Activated T-helper 1 cell treated with anti-CD3 and anti-CD28 coated beads, Interleukin-2, amount 50 U/mL, for 16 hours (primary cell): ENCODE measurements at regions not wholly inside any gene's neighbourhood (a gene's known extent, or its start where the extent isn't known, plus 50 kb on each side); places are given as distances from the start of the nearest gene placed in this dataset.
"Not testable (repeated sequence)": the region's sequence is repeated elsewhere in the genome, so short reads cannot be mapped to it uniquely, and the experiment has no call there.

Experiments used
- DNase-seq, 2 donors: peaks; one replicate each; pipeline ENCODE4 v3.0.0-alpha.2; 2020; ENCODE audit warnings: low read depth in 1 of 2, low spot score in 1 of 2

GRCh38 chr5:108696951-108697715, 50.6 kb upstream of the FER start:
- no peak for DNase-seq

GRCh38 chr5:108696407-108696806, 51.3 kb upstream of the FER start:
- DNase-seq, result no peak

DNA sequence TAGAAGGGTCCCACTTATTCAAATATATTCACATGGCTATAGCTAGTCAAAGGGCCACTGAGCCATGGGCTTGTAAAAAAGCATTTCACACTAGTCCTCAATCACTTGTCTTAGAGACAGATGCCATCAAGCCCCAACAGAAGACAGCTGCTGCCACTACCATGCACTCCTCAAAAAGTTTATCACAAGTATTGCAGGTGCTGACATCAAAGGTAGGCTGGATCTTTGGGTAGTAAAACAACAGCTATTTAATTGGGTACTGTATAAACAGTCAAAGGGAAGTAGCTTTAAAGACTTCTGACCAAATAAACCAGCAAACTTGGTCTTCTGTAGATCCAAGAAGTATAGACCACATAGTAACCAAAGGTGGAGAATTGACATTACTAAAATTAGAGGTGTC, 59.2 kb upstream of the FER start:
- DNase-seq, result no peak

GRCh38 chr5:108687595-108688200, 60.0 kb upstream of the FER start:
- DNase-seq, result no peak

GRCh38 chr5:108686676-108687075, 61.0 kb upstream of the FER start:
- no peak for DNase-seq

GRCh38 chr5:108685448-108686216, 62.1 kb upstream of the FER start:
- not testable (repeated sequence) for DNase-seq

DNA sequence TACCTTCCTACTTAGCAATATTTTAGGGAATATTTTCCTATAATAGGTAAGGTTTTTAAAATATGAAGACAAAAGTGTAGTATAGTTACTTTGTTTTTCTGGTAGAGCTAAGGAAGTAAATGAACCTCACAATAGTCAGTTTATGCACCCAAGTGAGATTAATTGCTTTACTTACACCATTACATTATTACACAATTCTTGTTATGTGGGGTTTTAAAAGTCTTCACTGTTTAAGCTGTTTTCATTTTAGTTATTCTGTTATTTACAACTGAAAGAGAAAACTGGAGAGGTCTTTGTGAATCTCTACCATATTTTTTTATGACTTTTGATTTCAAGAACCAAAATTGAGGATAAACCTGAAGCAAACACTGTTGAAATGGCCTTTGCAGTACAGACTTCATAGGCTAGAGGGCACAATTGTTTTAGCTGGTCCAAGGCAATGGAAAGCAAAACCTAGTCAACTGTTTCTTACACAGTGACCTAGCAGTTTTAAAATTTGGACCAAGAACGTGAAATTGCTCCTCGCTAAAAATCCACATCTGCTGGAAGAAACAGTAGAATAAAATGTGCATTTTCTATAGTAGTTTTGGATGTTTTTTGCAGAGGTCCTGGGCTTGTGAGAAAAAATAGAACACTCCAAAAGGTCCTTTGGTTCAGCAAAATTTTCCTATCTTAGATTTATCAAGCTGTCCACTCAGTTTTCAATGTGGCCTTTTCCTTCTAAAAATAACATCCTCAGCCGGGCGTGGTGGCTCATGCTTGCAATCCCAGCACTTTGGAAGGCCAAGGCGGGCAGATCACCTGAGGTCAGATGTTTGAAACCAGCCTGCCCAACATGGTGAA, 66.4 kb upstream of the FER start:
- no peak for DNase-seq

DNA sequence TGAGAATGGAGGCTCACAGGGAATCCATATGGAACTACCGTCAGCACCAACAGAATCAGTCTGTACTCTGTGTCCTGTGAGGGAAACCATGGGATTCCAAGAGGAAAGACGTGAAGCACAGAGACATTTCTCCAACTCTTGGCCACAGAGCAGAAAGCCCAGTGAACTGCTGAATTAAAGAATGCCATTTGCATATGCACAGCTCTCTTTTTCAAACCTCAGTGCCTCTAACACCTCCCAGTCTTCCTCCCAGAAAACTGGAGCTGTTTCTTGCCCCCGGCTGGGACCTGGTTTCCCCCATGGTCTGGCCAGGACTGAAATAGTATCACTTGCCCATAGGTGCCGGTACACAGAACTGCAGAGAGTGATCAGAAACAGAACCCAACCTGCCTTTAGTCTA, 69.6 kb upstream of the FER start:
- no peak for DNase-seq

DNA sequence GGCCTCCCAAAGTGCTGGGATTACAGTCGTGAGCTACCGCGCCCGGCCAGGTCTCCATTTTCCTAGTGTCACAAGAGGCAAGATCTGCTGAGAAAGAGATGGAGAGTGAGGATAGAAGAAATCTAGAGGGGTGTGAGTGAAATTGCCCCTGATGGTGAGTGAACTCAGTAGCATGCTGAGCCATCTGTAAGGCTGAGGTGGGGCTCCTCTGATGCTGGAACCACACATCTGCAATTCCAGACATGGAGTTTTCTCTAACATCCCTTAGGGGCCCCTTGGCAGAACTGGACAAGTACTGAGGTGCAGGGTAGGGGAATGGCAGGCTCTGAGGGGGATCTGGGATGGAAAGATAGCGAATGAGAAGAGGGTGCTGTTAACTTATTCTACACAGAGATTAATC, 72.0 kb upstream of the FER start:
- DNase-seq, result no peak

DNA sequence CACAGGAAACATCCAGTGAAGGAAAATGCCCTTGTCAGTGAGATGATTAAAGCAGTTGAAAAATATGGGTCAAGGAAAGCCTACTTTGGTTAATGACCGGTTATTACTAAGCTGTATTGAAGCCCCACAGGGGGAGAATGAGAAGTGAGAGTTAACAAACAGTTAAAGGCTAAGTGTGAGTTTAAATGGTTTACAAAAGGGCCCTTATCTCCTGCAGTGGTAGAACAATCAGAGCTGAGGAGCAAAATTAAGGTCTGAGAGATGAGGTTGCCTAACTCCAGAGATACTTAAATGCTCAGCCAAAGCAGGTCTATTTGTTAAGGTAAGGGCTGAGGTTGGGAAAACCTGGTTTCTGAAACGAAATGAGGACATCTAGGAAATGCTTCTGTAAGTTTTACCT, 75.1 kb upstream of the FER start:
- no peak for DNase-seq

DNA sequence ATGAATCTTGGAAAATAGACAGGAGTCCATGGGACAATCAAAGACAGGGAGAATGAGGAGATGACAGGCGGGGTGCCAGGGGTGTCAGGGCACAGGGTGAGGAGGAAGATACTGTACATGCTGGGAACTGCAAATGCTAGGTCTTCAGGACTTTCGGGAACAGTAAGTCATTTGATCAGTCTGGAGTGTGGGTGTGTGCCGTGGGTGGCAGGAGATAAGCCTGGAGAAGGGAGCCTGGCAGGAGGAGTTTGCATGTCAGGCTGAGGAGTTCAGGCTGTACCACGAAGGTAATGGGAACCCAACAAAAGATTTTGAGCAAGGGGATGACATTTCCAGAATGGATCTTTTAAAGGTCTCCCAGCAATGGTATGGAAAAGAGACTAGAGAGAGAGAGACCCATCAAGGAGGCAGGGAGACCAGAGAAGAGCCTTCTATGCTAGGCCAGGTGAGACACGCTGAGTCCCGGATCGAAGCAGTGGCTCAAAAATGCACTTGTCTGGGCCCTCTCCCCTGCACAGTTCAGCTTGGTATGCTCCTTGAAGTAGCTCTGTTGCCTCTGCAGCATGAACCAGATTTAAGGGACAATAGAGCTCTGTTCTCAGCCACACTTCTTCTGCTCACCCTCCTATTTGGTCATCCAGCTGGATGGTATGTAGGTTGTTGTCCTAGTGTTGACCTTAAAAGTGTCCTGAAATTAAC, 77.0 kb upstream of the FER start:
- DNase-seq, result no peak

DNA sequence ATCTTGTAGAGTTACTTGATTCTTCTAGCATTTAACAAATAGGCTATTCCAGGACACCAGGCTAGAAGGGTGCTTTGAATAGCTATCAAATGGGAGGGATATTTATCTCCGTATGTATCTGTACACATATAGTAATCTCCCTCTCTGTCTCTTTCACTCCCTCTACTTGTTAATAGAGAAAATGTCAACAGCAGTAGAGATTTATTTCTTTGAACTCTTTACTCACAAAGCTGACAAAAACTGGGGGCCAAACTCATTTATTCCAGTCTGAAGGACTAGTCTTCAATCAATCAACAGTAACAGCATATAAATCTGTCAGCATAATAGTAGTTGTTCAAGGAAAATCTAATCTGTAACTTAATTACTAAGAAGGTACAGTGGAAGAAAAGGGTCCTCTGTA, 78.2 kb upstream of the FER start:
- no peak for DNase-seq

GRCh38 chr5:108661590-108662219, 86.0 kb upstream of the FER start:
- no peak for DNase-seq

- no peak for DNase-seq
These were observed 86.7 kb upstream of the FER start for GRCh38 chr5:108661024-108661423.

GRCh38 chr5:108660291-108660690, 87.4 kb upstream of the FER start:
- DNase-seq, result no peak

DNA sequence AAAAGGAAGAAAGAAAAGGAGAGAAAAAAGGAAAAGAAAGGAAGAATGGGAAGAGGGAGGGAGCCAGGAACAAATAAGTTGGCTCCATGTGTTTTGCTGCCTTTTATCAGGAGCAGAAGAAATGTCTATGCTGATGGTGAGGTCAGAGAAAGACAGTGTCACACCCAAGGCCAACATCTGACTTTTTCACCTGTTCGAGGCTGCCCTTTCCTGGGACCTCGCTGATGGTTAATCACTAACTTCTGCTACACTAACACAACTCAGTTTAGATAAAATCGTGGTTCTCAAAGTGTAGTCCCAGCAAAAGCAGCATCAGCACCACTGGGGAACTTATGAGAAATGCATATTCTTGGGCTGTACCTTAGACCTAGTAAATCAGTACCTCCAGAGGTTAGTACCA, 88.2 kb upstream of the FER start:
- no peak for DNase-seq

- DNase-seq, result no peak
These were observed 91.8 kb upstream of the FER start for GRCh38 chr5:108655750-108656450.

- DNase-seq, result no peak
These were observed 93.6 kb upstream of the FER start for GRCh38 chr5:108654051-108654450.

GRCh38 chr5:108653201-108653600, 94.5 kb upstream of the FER start:
- no peak for DNase-seq

GRCh38 chr5:108650997-108651396, 96.7 kb upstream of the FER start:
- no peak for DNase-seq
